NCI-H2171 (cell line): ENCODE measurements at regions not wholly inside any gene's neighbourhood (a gene's known extent, or its start where the extent isn't known, plus 50 kb on each side); places are given as distances from the start of the nearest gene placed in this dataset.
"Not testable (repeated sequence)": the region's sequence is repeated elsewhere in the genome, so short reads cannot be mapped to it uniquely, and the experiment has no call there.

ENCODE experiments used
- DNase-seq: peaks from one replicate; lab custom pipeline; 2025; lab: John Stamatoyannopoulos, UW

DNA sequence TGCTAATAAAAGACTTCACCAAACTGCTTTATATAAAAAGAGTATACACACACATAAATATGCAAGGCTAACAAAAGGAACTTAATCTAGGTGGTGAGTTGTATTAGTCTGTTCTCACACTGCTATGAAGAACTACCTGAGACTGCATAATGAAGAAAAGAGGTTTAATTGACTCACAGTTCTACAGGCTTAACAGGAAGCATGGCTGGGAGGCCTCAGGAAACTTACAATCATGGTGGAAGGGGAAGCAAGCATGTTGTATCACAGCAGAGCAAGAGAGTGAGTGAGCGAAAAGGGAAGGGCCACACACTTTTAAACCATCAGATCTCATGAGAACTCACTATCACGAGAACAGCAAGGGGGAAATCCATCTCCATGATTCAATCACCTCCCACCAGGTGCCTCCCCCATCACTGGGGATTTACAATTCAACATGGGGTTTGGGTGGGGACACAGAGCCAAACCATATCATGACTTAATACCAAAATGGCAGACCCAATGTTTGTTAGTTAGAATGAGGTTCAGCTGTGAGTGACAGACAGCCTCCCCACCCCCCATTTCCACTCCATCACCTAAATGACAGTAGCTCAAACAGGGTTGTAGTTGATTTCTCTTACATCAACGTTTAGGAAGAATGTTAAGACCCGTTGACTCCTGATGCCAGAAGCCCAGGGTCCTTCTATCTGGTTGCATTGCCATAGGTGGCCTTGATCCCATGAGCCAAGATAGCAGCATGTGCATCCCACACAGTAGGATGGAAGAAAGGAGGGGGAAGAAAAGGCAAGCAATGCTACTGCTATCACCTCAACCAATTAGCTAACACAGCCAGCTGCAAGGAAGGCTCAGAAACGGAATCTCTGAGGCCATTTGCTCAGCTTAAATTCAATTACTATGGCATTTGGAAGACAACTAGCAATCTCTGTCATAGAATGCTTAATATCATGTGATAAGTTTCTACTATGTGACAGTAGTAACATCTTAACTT lies 77.0 kb downstream of the CCDC71L start:
- no peak for DNase-seq

DNA sequence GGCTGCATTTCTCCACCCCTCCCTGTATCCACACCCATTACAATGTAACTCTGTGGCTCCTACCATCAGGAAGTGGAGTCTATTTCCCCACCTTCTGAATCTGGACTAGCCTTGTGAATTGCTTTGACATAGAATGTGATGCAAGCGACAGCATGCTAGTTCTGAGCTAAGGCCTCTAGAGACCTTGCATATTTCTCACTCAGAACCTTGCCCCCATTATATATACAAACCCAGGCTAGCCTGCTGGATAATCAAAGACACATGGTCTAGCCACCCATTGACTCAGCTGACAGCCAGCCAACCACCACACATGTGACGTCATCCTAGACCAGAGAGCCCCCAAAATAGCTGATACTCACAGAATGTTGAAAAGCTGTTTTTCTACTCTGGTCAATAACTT lies 77.9 kb downstream of the CCDC71L start:
- DNase-seq, result no peak

DNA sequence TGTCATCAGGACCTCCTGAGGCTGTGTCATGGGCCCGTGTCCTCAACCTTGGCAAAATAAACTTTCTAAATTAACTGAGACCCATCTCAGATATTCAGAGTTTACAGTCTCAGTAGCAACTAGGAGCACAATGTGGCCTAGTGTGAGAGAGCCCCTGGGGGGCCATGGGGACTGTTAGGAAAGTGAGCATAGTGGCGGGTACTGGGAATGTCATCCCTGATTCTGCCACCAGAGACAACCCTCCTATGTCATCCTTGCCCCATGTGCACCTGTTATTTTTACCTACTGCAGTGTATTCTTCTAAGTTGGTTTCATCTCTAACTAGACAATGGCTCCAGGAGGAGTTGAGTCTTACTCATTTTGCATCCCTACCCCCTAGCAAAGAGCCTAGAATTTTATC lies 78.6 kb downstream of the CCDC71L start:
- DNase-seq, result no peak

DNA sequence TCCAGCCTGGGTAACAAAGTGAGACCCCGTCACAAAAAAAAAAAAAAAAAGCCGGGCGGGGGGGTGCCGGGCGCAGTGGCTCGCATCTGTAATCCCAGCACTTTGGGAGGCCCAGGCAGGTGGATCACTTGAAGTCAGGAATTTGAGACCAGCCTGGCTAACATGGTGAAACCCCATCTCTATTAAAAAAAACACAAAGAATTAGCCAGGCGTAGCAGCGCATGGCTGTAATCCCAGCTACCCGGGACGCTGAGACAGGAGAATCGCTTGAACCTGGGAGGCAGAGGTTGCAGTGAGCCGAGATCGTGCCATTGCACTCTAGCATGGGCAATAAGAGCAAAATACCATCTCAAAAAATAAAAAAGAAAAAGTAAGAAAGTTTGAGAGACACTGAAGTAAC lies 81.9 kb downstream of the CCDC71L start:
- DNase-seq, result peak; percentile 33

DNA sequence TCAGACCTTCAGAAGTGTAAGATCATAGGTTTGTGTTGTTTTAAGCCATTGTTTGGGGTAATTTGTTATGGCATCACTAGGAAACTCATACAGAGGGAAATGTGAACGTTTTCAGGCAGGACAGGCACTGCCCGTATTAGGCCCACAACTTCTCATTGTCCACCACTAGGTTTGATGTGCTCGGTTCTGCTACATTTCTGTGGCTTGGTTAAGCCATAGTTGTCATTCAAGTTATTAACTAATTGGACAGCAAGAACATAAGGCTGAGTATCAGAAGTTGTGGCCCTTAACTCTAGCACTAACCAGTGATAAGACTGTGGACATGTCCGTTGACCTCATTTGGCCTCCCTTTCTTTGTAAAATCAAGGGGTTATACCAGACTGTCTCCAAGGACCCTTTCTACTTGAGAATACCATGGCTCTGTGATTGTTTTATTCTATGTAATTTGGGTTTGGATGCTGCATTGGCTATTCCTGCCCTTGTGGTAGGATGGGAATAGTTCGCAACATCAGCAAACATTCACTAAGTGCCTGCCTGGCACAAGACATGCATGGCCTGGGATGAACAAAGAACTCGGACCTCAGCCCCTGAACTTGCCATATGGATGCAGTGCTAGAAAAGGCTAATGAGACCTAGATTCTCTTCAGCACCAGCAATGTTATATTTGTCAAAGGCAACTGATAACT lies 85.7 kb downstream of the CCDC71L start:
- no peak for DNase-seq

DNA sequence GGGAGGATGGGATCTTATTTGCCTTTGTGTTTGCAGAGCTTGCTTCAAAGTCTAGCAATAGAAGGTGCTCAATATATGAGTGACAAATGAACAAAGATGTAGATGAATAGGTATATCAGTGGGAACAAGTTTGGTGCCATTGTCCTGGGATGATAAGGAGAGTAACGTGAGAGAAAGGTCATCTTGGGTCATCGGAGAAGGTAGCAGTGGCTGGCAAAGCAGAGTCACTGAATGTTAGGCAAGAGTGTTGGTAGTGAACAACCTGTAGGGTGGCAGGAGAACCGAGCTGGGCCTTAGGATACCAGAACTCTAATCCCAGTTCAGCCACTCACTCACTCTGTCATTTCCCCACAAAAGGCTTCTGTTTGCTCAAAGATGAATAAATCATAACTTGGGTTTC lies 87.2 kb downstream of the CCDC71L start:
- no peak for DNase-seq

DNA sequence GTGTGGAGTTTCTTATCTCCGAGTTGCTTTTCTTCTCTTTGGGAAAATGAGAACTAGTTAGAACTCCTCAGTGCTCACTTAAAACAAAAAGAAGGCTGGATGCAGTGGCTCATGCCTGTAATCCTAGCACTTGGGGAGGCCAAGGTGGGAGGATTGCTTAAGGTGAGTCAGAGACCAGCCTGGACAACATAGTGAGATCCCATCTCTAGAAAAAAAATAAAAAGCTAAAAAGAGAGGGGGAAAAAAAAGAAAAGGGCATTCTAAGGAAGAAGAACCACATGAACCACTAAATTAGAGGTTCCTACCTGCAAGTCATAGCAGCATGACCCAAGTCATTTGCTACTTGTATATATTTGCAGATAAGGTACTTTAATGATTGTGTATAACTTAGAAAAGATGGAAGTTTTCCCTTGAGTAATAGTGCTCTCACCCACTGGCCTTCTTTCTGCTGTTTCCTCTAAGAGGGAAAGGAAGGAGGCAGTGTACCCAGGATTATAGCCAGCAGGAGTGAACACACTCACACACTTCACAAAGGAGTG lies 87.8 kb downstream of the CCDC71L start:
- no peak for DNase-seq

DNA sequence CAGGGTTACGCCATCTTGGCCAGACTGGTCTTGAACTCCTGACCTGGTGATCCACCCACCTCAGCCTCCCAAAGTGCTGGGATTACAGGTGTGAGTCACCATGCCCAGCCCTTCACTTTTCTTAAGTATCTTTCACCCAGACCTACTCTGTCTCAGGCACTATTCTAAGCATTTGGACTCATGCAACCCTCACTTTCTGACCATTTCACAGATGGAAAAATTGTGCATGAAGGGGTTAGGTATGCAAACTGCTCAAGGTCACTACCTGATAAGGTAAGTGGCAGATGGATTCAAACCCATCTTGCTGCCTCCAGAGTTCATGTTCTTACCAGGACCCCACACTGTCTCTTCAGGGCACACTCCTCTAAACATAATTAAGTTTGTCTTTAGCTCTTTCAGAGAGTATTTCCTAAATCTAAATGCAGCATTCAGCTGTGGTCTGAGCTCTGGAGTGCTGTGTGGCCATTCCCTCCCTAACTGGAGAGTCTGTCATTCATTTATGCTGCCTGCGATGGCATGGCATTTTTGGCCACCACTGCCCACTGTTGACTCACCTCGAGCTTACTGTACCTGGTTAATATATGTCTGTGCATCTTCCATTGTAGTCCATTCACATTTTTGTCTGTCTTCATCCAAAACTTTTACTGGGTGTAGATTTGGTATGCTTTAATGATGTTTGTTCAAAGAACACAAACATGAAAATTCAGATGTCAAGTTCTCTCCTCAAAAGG lies 88.4 kb downstream of the CCDC71L start:
- no peak for DNase-seq

DNA sequence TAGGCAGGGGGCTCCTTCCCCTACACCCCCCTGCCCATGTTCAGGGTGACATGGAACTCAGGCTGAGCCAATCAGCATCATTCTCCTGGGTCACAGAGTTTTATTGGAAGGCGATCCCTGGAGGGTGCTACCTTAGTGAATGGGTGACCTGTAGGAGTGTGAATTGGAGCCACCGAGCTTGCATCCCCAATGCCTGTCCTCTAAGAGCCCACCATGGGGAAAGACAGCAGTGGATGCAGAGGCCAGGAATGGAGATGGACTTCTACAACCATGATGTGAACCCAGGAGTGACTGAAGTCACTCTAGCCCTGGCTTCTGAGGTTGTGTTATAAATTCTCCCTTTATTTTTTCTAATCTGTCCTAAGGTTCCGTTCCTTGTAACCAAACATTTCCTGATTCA lies 89.4 kb downstream of the CCDC71L start:
- no peak for DNase-seq

DNA sequence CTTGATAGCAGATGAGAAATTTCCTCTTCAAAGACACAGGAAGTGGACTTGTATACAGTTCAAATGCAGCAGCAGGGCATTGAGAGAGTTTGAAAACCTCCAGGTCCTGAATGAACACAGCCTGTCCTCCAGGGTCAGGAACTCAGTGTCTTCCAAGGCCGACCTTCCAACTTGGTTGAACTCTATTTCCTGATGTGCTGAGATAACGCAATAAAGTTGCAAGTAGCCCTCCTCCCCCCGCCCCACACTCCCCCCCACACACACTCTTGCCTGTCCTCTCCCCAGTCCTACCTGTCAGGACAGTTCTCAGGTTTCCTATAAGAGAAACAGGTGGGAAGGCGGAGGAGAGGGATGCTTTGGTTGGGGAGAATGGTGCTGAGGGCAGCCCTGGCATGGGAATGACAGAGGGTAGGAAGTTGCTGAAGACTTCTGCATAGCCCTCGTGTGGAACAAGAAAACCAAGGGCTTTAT lies 90.0 kb downstream of the CCDC71L start:
- no peak for DNase-seq

DNA sequence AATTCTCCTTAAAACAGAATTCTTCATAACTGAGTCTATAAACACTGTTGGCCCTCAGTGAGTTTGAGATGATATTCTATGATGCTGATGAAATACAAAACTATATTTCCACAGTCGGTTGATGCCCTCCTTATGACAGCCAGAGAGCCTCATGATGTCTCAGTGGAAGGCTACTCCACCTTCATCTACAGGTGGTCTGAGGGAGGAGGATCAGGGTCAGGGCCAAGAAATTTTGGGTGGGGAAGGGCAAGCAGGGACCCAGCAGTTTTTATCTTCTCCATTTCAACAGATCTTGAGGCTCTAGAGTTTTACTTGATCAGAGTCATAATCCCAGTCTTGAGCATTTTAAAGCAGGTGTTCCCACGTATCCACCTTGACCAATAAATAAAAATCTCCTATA lies 90.8 kb downstream of the CCDC71L start:
- DNase-seq, result no peak

DNA sequence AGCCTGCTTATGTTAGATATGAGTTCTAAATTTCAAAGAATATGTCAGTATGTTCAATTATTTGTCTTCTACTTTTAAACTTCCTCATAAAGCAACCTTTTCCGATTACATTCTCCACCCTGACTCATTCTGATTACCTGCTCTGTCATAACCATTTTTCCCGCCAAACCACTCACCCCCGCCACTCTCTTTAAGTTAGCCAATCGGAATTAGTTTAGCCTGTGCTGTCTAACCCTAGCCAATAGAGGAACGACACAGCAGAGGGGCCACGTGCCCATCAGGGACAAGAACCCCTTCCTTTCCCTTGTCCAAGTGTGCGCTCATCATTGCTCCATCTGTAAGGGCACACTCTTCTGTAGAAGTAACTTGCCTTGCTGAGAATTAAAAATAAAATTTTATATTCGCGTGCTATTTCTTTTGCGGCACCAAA lies 91.4 kb downstream of the CCDC71L start:
- DNase-seq, result no peak

DNA sequence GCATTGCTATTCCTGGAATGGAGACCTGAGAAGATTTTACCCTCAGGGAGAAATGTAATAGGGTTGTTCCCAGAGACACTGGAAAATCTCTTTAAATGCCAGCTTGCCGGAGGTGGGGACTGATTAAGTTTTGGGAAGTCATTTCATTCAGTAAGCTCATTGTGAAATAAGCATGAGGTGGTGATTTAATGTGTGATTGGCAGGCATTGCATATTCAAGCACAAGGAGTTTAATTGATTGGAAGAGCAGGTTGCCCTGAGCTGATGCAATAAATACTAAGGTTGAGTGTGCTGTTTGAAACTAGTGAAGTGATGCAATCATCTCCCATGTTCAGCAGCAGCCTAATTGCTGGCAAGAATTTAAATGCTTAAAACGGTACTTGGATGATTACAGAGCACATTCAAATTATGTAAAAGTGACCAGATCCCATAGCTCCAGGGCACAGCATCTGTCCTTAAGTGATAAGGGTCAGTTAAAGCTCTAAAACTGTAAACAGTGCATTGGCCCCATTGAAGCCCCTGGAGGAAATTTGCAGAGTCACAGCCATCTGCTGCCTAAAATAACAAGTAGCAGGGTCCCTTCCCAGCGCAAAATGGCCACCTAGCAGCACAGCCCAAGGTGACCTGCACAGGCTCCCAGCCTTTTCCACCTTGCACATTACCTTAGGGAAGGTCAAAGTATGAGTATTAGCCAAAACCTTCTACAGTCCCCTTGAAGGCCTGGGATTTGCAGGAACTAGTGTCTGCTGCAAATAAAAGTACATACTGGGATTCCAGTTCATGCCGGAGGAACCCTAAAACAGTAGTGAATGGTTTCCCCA lies 92.1 kb downstream of the CCDC71L start:
- peak; percentile 43 for DNase-seq

DNA sequence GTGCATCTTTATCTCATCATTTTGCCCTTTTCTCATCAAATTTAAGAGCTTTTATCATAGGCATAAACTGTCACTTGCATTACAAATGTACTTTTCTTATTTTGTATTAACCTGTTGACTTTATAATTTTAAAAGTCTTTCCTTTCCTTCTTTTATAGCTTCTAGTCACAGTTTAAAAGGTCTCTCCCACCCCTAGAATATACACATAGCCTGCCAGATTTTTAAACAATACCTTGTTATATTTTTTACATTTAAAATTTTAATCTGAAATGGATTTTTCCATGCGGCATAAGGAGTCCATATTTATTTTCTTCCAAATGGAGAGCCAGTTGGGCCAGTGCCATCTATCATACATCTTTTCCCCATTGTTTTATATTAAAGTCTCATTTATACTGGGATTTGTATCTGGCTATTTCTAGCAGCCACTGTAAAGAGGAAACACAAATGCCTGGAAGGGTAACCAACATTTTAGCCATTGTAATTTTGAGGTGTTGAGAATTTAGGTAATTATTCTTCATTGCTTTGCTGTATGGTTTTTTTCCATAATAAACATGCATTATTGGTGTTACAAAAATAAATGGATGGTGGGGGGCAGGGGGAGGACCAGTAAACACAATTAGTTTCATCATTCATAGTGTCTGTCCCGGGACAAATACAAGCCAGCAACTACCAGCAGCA lies 92.8 kb downstream of the CCDC71L start:
- no peak for DNase-seq

DNA sequence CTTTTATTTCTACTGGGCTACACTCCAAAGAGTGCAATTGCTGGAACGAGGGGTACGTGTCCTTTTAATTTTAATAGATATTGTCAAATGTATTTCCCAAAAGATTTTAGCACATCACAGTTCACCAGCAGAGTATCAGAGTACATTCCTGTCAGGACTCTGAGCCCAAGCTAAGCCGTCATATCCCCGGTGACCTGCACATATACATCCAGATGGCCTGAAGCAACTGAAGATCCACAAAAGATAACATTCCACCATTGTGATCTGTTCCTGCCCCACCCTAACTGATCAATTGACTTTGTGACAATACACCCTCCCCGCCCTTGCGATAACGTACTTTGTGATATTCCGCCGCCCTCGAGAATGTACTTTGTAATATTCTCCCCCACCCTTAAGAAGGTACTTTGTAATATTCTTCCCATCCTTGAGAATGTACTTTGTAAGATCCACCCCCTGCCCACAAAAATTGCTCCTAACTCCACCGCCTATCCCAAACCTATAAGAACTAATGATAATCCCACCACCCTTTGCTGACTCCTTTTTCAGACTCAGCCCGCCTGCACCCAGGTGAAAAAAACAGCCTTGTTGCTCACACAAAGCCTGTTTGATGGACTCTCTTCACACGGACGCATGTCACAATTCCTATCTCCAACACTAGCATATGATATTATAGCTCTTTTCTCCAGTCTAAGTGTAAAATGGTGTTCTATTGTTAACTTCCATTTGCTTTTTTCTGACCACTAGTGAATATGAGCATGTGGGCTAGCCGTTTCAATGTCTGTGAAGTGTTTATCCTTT lies 93.6 kb downstream of the CCDC71L start:
- not testable (repeated sequence) for DNase-seq

DNA sequence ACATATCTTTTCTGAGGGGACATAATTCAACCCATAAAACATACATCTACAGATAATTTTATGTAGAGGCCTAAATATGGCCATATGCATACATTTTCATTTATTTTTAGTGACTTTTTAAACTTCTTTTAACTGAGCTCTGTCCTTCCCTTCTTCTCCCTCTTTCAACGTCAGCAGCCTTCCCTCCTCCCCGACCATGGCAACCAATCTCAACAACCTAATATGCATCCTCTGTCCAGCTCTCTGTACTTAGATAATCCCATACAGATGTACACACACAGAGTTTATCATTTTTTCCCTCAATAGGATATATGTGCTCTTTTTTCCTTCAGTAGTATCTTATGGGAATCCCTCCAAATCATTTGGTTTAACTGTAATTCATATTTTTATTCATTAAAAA lies 94.3 kb downstream of the CCDC71L start:
- DNase-seq, result no peak

DNA sequence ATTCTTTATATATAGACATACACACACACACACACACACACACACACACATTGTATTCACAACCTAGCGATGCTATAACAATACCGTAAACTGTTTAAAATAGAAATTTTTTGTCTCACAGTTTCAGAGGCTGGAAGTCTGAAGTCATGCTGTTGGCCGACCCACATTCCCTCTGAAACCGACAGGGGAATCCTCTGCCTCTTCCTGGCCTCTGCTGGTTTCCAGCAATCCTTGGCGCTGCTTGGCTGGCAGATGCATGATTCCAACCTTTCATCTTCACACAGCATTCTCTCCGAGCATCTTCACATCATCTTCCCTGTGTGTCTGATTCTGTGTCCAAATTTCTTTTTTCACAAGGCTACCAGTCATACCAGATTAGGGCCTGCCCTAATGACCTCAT lies 94.8 kb downstream of the CCDC71L start:
- no peak for DNase-seq

DNA sequence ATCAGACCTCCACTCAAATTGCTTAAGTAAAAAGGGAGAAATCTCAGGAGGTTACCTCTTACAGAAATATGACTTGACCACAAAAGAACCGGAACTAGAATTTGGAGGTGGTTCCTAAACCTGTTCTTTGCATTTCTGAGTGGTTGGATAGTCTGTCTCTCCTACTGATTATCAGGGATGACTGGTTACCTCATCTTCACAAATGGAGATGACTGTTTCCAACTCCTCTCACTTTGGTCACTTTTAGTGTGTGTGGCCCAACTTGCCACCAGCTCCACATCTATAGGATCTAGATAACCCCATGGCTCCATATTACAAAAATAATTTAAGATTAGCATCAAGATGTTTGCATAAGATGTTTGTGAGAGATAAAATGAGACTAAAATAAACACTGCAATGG lies 95.5 kb downstream of the CCDC71L start:
- no peak for DNase-seq

DNA sequence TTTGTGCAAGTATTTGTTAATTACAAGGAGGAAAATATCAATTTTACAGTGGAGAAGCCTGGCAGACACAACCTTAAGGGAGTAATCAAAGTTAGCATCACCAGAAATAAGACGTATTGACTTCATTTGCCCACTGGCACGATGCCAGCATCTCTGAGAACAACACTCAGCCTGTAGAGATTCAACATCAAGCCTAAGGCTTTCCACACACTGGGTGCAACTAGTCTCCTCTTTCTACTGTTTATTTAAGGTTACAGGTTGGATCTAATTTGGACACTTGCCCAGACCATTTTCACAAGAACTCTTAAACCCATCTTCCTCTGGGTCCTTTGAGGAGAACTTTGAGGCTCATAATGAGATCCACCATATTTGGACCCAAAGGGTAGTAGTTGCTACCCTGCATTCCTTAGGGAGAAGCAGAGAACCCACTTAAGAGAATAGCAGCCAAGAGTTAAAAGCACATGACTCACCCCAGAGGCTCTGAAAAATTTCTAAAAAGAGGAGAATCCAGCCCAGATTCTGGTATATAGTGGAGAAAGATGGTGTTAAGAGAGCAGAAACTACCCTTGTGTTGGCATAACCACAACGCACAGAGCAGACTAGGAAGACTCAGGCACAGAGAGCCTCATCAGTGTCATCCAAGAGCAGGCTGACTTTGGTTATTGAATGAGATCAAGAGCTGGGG lies 97.3 kb downstream of the CCDC71L start:
- peak; percentile 3 for DNase-seq
